ENCODE measurements at regions not wholly inside any gene's neighbourhood (a gene's known extent, or its start where the extent isn't known, plus 50 kb on each side); places are given as distances from the start of the nearest gene placed in this dataset.

GRCh38 chrX:137929951-137930350, 364.0 kb downstream of the ZIC3 start:
- POLR2A ChIA-PET, result no interaction called here
- no peaks in the 10 kb centered on the region for H3K36me3 ChIP-seq (ENCODE audit: control insufficient read depth in 2 of 2, insufficient read depth in 2 of 2, low read length in 1 of 2)
- H3K9ac ChIP-seq (ENCODE audit: control insufficient read depth, insufficient read depth, low read length), result no peak overlapping the region
- CTCF ChIA-PET, result no interaction called here
- H3K4me3 ChIP-seq, result no peak overlapping the region
- no peaks in the 10 kb centered on the region for H3K79me2 ChIP-seq (ENCODE audit: control insufficient read depth, insufficient read depth, low read length)
- RAD21 ChIA-PET (ENCODE audit: unreplicated experiment), result no interaction called here
- intact Hi-C loops (cut with micrococcal nuclease; ENCODE audit: unreplicated experiment) (loop anchor here (5.0 kb wide), 1 partner anchor 498 kb away; no protein-coding TSS in a partner anchor), in situ Hi-C loops (cut with MboI) (no loop called here)
- no peak overlapping the region for H2AFZ ChIP-seq (ENCODE audit: control insufficient read depth, low read depth, low read length)
- SMC1A ChIA-PET (ENCODE audit: uncharacterized antibody, unreplicated experiment), result no interaction called here
- no peak overlapping the region for H3K27ac ChIP-seq (ENCODE audit: control insufficient read depth, insufficient read depth)
- WGBS (ENCODE audit: insufficient coverage, insufficient replicate concordance, low lambda C conversion rate, missing lambda C conversion rate), result 23% methylated on average over 2 of the region's 2 CpGs
- TF ChIP-seq PKNOX1 (IDR thresholded peaks at IDR 0.05) (no peak), FOXK2 (IDR thresholded peaks at IDR 0.05) (no peak), E2F4 (IDR thresholded peaks at IDR 0.05; ENCODE audit: low read depth, low read length) (no peak), BCL11A (IDR thresholded peaks at IDR 0.05; ENCODE audit: low read depth, low read length) (no peak), NFYB (IDR thresholded peaks at IDR 0.05; ENCODE audit: insufficient read depth, low read depth, low read length) (no peak), FOS (IDR thresholded peaks at IDR 0.05; ENCODE audit: borderline replicate concordance, extremely low read depth, insufficient read length) (no peak), ZNF622 (IDR thresholded peaks at IDR 0.05) (no peak), CHD4 (IDR thresholded peaks at IDR 0.05) (no peak), NR2C1 (IDR thresholded peaks at IDR 0.05) (no peak), NR2C2 (IDR thresholded peaks at IDR 0.05; ENCODE audit: borderline replicate concordance, control insufficient read depth, insufficient read length, low read depth) (no peak), JUNB (IDR thresholded peaks at IDR 0.05) (no peak), NRF1 (conservative IDR thresholded peaks at IDR 0.05; ENCODE audit: low read depth, low read length) (no peak), POLR2AphosphoS2 (IDR thresholded peaks at IDR 0.05; ENCODE audit: low read depth, low read length) (no peak)
- no peaks in the 10 kb centered on the region for H3K4me1 ChIP-seq (ENCODE audit: control insufficient read depth, insufficient read depth, low read length)
- no peak overlapping the region for H3K4me2 ChIP-seq (ENCODE audit: control insufficient read depth, insufficient read depth)
- no peak for FAIRE-seq
- no peaks in the 10 kb centered on the region; the same call in 2 of the 3 replicates for H3K9me3 ChIP-seq (replicated peaks; ENCODE audit: control insufficient read depth, insufficient read depth, low read length)
- no peaks in the 10 kb centered on the region for H4K20me1 ChIP-seq (ENCODE audit: control insufficient read depth, insufficient read depth)
- DNase-seq (ENCODE audit: low read depth, low spot score), result no peak
- no peak for ATAC-seq
- no peaks in the 10 kb centered on the region for H3K27me3 ChIP-seq (replicated peaks in 1 of 2; ENCODE audit: control insufficient read depth in 2 of 2, insufficient read depth in 2 of 2, low read length in 1 of 2)
- BruUV-seq (replicated peaks), result no TSS peak

Measured in GM12878 (cell line).